ENCODE measurements at regions not wholly inside any gene's neighbourhood (a gene's known extent, or its start where the extent isn't known, plus 50 kb on each side); places are given as distances from the start of the nearest gene placed in this dataset.

DNA sequence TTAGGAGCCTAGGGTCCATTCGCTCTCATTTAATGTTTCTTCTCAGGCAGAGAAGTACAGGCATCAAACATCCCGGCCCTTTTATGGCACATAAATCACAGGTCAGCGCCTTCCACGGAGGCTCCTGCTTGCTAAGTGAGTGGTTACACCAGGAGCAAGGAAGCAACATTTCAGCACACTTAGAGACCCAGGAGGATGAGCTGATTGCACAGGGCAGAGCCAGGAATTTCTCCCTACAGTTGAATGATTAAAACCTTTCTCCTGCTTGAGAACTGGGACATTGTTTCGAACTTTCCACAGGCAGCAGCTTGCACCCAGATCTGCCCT is 233.4 kb downstream of the SPTSSA start:
- TF ChIP-seq, protein P1, sequence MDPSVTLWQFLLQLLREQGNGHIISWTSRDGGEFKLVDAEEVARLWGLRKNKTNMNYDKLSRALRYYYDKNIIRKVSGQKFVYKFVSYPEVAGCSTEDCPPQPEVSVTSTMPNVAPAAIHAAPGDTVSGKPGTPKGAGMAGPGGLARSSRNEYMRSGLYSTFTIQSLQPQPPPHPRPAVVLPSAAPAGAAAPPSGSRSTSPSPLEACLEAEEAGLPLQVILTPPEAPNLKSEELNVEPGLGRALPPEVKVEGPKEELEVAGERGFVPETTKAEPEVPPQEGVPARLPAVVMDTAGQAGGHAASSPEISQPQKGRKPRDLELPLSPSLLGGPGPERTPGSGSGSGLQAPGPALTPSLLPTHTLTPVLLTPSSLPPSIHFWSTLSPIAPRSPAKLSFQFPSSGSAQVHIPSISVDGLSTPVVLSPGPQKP (CRISPR knock-in tag; IDR thresholded peaks at IDR 0.05): no peak
- TF ChIP-seq, protein P2, sequence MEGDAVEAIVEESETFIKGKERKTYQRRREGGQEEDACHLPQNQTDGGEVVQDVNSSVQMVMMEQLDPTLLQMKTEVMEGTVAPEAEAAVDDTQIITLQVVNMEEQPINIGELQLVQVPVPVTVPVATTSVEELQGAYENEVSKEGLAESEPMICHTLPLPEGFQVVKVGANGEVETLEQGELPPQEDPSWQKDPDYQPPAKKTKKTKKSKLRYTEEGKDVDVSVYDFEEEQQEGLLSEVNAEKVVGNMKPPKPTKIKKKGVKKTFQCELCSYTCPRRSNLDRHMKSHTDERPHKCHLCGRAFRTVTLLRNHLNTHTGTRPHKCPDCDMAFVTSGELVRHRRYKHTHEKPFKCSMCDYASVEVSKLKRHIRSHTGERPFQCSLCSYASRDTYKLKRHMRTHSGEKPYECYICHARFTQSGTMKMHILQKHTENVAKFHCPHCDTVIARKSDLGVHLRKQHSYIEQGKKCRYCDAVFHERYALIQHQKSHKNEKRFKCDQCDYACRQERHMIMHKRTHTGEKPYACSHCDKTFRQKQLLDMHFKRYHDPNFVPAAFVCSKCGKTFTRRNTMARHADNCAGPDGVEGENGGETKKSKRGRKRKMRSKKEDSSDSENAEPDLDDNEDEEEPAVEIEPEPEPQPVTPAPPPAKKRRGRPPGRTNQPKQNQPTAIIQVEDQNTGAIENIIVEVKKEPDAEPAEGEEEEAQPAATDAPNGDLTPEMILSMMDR (IDR thresholded peaks at IDR 0.05 in 2 of 3, conservative IDR thresholded peaks at IDR 0.05 in 1 of 3; ENCODE audit: insufficient read depth in 2 of 3, low read depth in 1 of 3, low read length in 3 of 3): no peak
- TF ChIP-seq CBFB (CRISPR knock-in tag; IDR thresholded peaks at IDR 0.05): no peak
- TF ChIP-seq, protein P3, sequence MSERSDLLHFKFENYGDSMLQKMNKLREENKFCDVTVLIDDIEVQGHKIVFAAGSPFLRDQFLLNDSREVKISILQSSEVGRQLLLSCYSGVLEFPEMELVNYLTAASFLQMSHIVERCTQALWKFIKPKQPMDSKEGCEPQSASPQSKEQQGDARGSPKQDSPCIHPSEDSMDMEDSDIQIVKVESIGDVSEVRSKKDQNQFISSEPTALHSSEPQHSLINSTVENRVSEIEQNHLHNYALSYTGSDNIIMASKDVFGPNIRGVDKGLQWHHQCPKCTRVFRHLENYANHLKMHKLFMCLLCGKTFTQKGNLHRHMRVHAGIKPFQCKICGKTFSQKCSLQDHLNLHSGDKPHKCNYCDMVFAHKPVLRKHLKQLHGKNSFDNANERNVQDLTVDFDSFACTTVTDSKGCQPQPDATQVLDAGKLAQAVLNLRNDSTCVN (CRISPR knock-in tag; IDR thresholded peaks at IDR 0.05): no peak

Data from K562 (cell line).